ENCODE measurements at regions not wholly inside any gene's neighbourhood (a gene's known extent, or its start where the extent isn't known, plus 50 kb on each side); places are given as distances from the start of the nearest gene placed in this dataset.

DNA sequence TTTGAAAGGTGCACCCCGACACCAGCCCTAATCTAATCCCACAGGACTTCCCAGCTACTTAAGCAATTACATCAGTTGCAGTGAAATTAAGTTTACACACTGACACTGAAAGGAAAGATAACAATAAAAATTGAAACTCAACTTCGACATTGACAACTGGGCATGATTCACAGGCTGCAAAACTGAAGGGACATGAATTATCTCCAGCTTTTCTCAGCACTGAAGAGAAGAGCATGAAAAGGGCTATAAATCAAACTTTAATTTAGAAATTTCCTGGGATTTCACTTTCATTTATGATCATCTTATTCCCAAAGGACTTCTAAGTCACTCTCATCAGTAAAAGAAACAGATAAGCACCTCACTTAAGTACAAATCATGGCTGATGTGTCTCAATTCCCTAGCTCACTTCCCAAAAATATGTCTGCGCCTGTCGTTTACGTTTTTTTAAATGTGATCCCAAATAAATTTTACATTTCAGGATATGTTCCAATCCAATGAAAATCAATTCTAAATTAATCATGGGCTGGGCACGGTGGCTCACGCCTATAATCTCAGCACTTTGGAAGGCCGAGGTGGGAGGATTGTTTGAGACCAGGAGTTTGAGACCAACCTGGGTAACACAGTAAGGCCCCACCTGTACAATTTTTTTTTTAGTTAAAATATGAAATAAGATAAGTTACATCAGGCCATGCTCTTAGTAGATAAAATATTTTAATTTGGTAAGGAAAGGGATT lies 134.4 kb upstream of the TBL1X start:
- no peak for TF ChIP-seq EZH2 (IDR thresholded peaks at IDR 0.05; ENCODE audit: low read length)
- no peak for TF ChIP-seq CTCF (optimal IDR thresholded peaks at IDR 0.05 in 1 of 3, IDR thresholded peaks at IDR 0.05 in 1 of 3, conservative IDR thresholded peaks at IDR 0.05 in 1 of 3; ENCODE audit: extremely low read depth in 1 of 3, insufficient read depth in 2 of 3, low read length in 3 of 3)

Data from keratinocyte (primary cell).